H9 (cell line): ENCODE measurements at regions not wholly inside any gene's neighbourhood (a gene's known extent, or its start where the extent isn't known, plus 50 kb on each side); places are given as distances from the start of the nearest gene placed in this dataset.

Experiments used
- DNase-seq: peaks from one replicate; pipeline ENCODE4 v3.0.0-alpha.2; 2017
- H2AFZ ChIP-seq: one replicate; pipeline ENCODE4 v1.6.1; 2013; ENCODE audit warnings: mild to moderate bottlenecking, low read length, control low read depth, moderate library complexity
- H2AK5ac ChIP-seq: 2 replicates; pipeline ENCODE4 v1.6.1; 2013; ENCODE audit warnings: low read length, control low read depth, mixed read lengths; ENCODE audit not compliant: insufficient read length
- H2BK120ac ChIP-seq: one replicate; pipeline ENCODE4 v1.6.1; 2013; ENCODE audit warnings: low read depth, mild to moderate bottlenecking, low read length, control low read depth, inconsistent platforms; ENCODE audit not compliant: poor library complexity, severe bottlenecking
- H2BK12ac ChIP-seq: 2 replicates; pipeline ENCODE4 v1.6.1; 2013; ENCODE audit warnings: low read length, control low read depth, mixed read lengths, low read depth; ENCODE audit not compliant: insufficient read length
- H2BK15ac ChIP-seq: 2 replicates; pipeline ENCODE4 v1.6.1; 2013; ENCODE audit warnings: low read depth, low read length, control low read depth
- H2BK20ac ChIP-seq: one replicate; pipeline ENCODE4 v1.6.1; 2013; ENCODE audit warnings: low read depth, mild to moderate bottlenecking, low read length, control low read depth, inconsistent platforms; ENCODE audit not compliant: poor library complexity, severe bottlenecking
- H2BK5ac ChIP-seq: 2 replicates; pipeline ENCODE4 v1.6.1; 2013; ENCODE audit warnings: low read length, control low read depth, mixed read lengths; ENCODE audit not compliant: insufficient read length
- H3K14ac ChIP-seq: 2 replicates; pipeline ENCODE4 v1.6.1; 2013; ENCODE audit warnings: low read length, control low read depth; ENCODE audit not compliant: insufficient read depth
- H3K18ac ChIP-seq: 2 replicates; pipeline ENCODE4 v1.6.1; 2013; ENCODE audit warnings: low read depth, mild to moderate bottlenecking, mixed read lengths, low read length, control low read depth; ENCODE audit not compliant: insufficient read length
- H3K23ac ChIP-seq: 2 replicates; pipeline ENCODE4 v1.6.1; 2013; ENCODE audit warnings: low read length, control low read depth, mixed read lengths, low read depth; ENCODE audit not compliant: insufficient read length
- H3K23me2 ChIP-seq: 2 replicates; pipeline ENCODE4 v1.6.1; 2013; ENCODE audit warnings: low read depth, mild to moderate bottlenecking, mixed read lengths, low read length, control low read depth; ENCODE audit not compliant: insufficient read length, poor library complexity, severe bottlenecking
- H3K27ac ChIP-seq: 2 replicates; pipeline ENCODE4 v1.5.1; 2013; ENCODE audit warnings: low read length, control low read depth, mixed read lengths, low read depth; ENCODE audit not compliant: insufficient read length
- H3K27me3 ChIP-seq: 2 replicates; pipeline ENCODE4 v1.6.1; 2013; ENCODE audit warnings: low read length, control low read depth, inconsistent platforms; ENCODE audit not compliant: insufficient read depth
- H3K4ac ChIP-seq: 2 replicates; pipeline ENCODE4 v1.6.1; 2013; ENCODE audit warnings: low read depth, mild to moderate bottlenecking, control low read depth, inconsistent platforms, low read length, moderate library complexity
- H3K4me1 ChIP-seq: 2 replicates; pipeline ENCODE4 v1.6.1; 2013; ENCODE audit warnings: low read length, control low read depth, inconsistent platforms; ENCODE audit not compliant: insufficient read depth
- H3K4me2 ChIP-seq: 2 replicates; pipeline ENCODE4 v1.6.1; 2013; ENCODE audit warnings: low read length, control low read depth, mixed read lengths; ENCODE audit not compliant: insufficient read length, insufficient read depth
- H3K56ac ChIP-seq: 2 replicates; pipeline ENCODE4 v1.6.1; 2013; ENCODE audit warnings: low read depth, mild to moderate bottlenecking, mixed read lengths, low read length, control low read depth; ENCODE audit not compliant: insufficient read length
- H3K79me1 ChIP-seq: 2 replicates; pipeline ENCODE4 v1.6.1; 2013; ENCODE audit warnings: low read depth, mild to moderate bottlenecking, moderate library complexity, low read length, control low read depth, inconsistent platforms; ENCODE audit not compliant: insufficient read depth, poor library complexity, severe bottlenecking
- H3K79me2 ChIP-seq: 2 replicates; pipeline ENCODE4 v1.6.1; 2013; ENCODE audit warnings: low read length, control low read depth, inconsistent platforms; ENCODE audit not compliant: insufficient read depth
- H3K9ac ChIP-seq: 2 replicates; pipeline ENCODE4 v1.6.1; 2013; ENCODE audit warnings: low read length, control low read depth, mixed read lengths; ENCODE audit not compliant: insufficient read length; ENCODE audit errors: extremely low read depth
- H3K9me3 ChIP-seq: one replicate; pipeline ENCODE4 v1.6.1; 2013; ENCODE audit warnings: low read depth, low read length, inconsistent platforms; ENCODE audit not compliant: control insufficient read depth
- H3T11ph ChIP-seq: one replicate; pipeline ENCODE4 v1.6.1; 2013; ENCODE audit warnings: mild to moderate bottlenecking, low read length, control low read depth, inconsistent platforms
- H4K20me1 ChIP-seq: one replicate; pipeline ENCODE4 v1.6.1; 2013; ENCODE audit not compliant: control insufficient read depth, insufficient read length, insufficient read depth
- H4K5ac ChIP-seq: 2 replicates; pipeline ENCODE4 v1.6.1; 2013; ENCODE audit warnings: low read depth, mild to moderate bottlenecking, mixed read lengths, low read length, control low read depth; ENCODE audit not compliant: insufficient read length
- H4K8ac ChIP-seq: replicated peaks from 2 replicates; pipeline ENCODE4 v1.6.1; 2013; ENCODE audit warnings: low read length, control low read depth, mixed read lengths, low read depth; ENCODE audit not compliant: insufficient read length
- H4K91ac ChIP-seq: 2 replicates; pipeline ENCODE4 v1.6.1; 2013; ENCODE audit warnings: low read depth, mild to moderate bottlenecking, moderate library complexity, mixed read lengths, low read length, control low read depth; ENCODE audit not compliant: insufficient read length
- H3K27ac Mint-ChIP-seq, 3 experiments: 2 replicates in 2 of 3; 3 replicates in 1 of 3; pipeline ENCODE4 v1.8.0; 2020 to 2021; ENCODE audit warnings: mixed read lengths in 3 of 3, mild to moderate bottlenecking in 1 of 3, moderate library complexity in 1 of 3
- H3K27me3 Mint-ChIP-seq: 2 replicates; pipeline ENCODE4 v1.8.0; 2021; ENCODE audit warnings: low read depth, mild to moderate bottlenecking, moderate library complexity, mixed read lengths
- H3K36me3 Mint-ChIP-seq, 3 experiments: 2 replicates in 2 of 3; 3 replicates in 1 of 3; pipeline ENCODE4 v1.8.0; 2020 to 2021; ENCODE audit warnings: low read depth in 3 of 3, mixed read lengths in 3 of 3; ENCODE audit not compliant: insufficient read depth in 1 of 3
- H3K4me1 Mint-ChIP-seq, 2 experiments: 2 replicates each; pipeline ENCODE4 v1.8.0; 2020; ENCODE audit warnings: mixed read lengths in 2 of 2
- H3K4me3 Mint-ChIP-seq, 2 experiments: 2 replicates in 1 of 2; 3 replicates in 1 of 2; pipeline ENCODE4 v1.8.0; 2020 to 2021; ENCODE audit warnings: mild to moderate bottlenecking in 2 of 2, mixed read lengths in 2 of 2, moderate library complexity in 1 of 2
- H3K9me3 Mint-ChIP-seq, 2 experiments: 2 replicates in 1 of 2; 3 replicates in 1 of 2; pipeline ENCODE4 v1.8.0; 2020; ENCODE audit warnings: mild to moderate bottlenecking in 2 of 2, mixed read lengths in 2 of 2, moderate library complexity in 1 of 2
- CTCF ChIP-seq: fragments of 200-600 bp; sonication (generic); conservative IDR thresholded peaks from 3 replicates; pipeline ENCODE4 v1.8.0; 2021; ENCODE audit warnings: antibody characterized with exemption, mild to moderate bottlenecking
- WGBS: extraction: QIAGEN DNeasy Blood & Tissue Kit; methylation state at CpG from one replicate; pipeline ENCODE4 v1.1.7; 2013; ENCODE audit warnings: missing lambda C conversion rate, low lambda C conversion rate, mixed read lengths; ENCODE audit not compliant: insufficient read length; ENCODE audit errors: extremely low coverage; 5-methylcytosine and 5-hydroxymethylcytosine counted together

- no peak overlapping the region for H2AFZ ChIP-seq
- no peak overlapping the region for H4K5ac ChIP-seq
- DNase-seq = no peak
- Mint-ChIP-seq H3K9me3 (peaks cover 8 to 11% of the 10 kb centered on the region in 2 experiments), H3K36me3 (peaks cover 0 to 17% (median 7%) of the 10 kb centered on the region in 3 experiments; a peak in 4 of 7 replicates), H3K27me3 (no peaks in the 10 kb centered on the region), H3K27ac (no peak overlapping the region), H3K4me1 (peaks cover 5 to 10% of the 10 kb centered on the region in 2 experiments), H3K4me3 (no peak overlapping the region)
- no peak overlapping the region for H2BK12ac ChIP-seq
- no peak overlapping the region for H3K4me2 ChIP-seq
- H2BK15ac ChIP-seq = no peak overlapping the region
- no peaks in the 10 kb centered on the region for H3K79me1 ChIP-seq
- H3K23me2 ChIP-seq = no peaks in the 10 kb centered on the region
- H2BK20ac ChIP-seq = no peak overlapping the region
- no peak overlapping the region for H3K56ac ChIP-seq
- H3K27me3 ChIP-seq = no peaks in the 10 kb centered on the region
- no peak overlapping the region for H2BK120ac ChIP-seq
- no peak overlapping the region for H3K4ac ChIP-seq
- H2AK5ac ChIP-seq = no peak overlapping the region
- no peak overlapping the region for H3K14ac ChIP-seq
- H3K9ac ChIP-seq = no peak overlapping the region
- TF ChIP-seq CTCF = no peak
- no peaks in the 10 kb centered on the region for H3K9me3 ChIP-seq
- no peak overlapping the region for H4K91ac ChIP-seq
- H2BK5ac ChIP-seq = no peak overlapping the region
- no peak overlapping the region for H3K23ac ChIP-seq
- H4K20me1 ChIP-seq = no peaks in the 10 kb centered on the region
- no peak overlapping the region for H4K8ac ChIP-seq
- H3K79me2 ChIP-seq = no peaks in the 10 kb centered on the region
- H3K4me1 ChIP-seq = no peaks in the 10 kb centered on the region; the same call in 1 of the 2 replicates
- no peak overlapping the region for H3K18ac ChIP-seq
- H3T11ph ChIP-seq = no peak overlapping the region
- no CpG with 5 or more reads among the region's 1 CpG for WGBS
- no peak overlapping the region for H3K27ac ChIP-seq
These were observed 429.1 kb downstream of the SPRY1 start for GRCh38 chr4:123825596-123826291.
